HepG2 (cell line): ENCODE measurements at regions not wholly inside any gene's neighbourhood (a gene's known extent, or its start where the extent isn't known, plus 50 kb on each side); places are given as distances from the start of the nearest gene placed in this dataset.

Experiments used
- ATAC-seq: fragments of 200-7000 bp; cut with Tn5 transposase; 3 replicates; pipeline ENCODE4 v1.9.1; 2020; ENCODE audit warnings: mild to moderate bottlenecking, moderate library complexity
- BruUV-seq: library from RNA; stranded (reverse); fragments of 400-500 nt; replicated peaks from 2 replicates; lab custom pipeline; 2021; lab: Mats Ljungman, UMichigan
- CTCF ChIA-PET: fragments of 300-600 bp; formaldehyde crosslinking; extraction: SDS; loops from one replicate; lab custom pipeline; 2021; ENCODE audit warnings: low total read pairs, inconsistent platforms, low intra/inter-chr PET ratio; lab: Yijun Ruan, JAX
- POLR2A ChIA-PET: fragments of 350-600 bp; sonication (Branson Sonifier 250); formaldehyde crosslinking; loops from one replicate; lab custom pipeline; 2020; ENCODE audit warnings: antibody characterized with exemption, inconsistent platforms; lab: Yijun Ruan, JAX
- DNase-seq: peaks from one replicate; pipeline ENCODE4 v3.0.0-alpha.2; 2015; ENCODE audit warnings: low spot score
- FAIRE-seq: peaks from 3 replicates; lab custom pipeline; 2011; peaks lifted over from hg19 to GRCh38; lab: Jason Lieb, UNC
- H2AFZ ChIP-seq: one replicate; pipeline ENCODE4 v1.6.1; 2011; ENCODE audit warnings: low read length, inconsistent platforms
- H3K27ac ChIP-seq: fragments of 300-600 bp; 3 replicates; pipeline ENCODE4 v1.8.0; 2011; ENCODE audit warnings: mixed run types, mild to moderate bottlenecking, mixed read lengths, low read length, inconsistent platforms; ENCODE audit not compliant: insufficient read depth; ENCODE audit errors: extremely low read length
- H3K27me3 ChIP-seq, 2 experiments: fragments of 200-600 bp in 1 of 2; 2 replicates in 1 of 2; 3 replicates in 1 of 2; pipeline versions ENCODE4 v1.6.0 to v1.8.0; 2011; ENCODE audit warnings: low read length in 2 of 2, mild to moderate bottlenecking in 2 of 2, moderate library complexity in 2 of 2, inconsistent platforms in 1 of 2; ENCODE audit not compliant: insufficient read depth in 2 of 2, control insufficient read depth in 1 of 2
- H3K36me3 ChIP-seq, 2 experiments: fragments of 200-600 bp in 1 of 2; replicated peaks in 1 of 2; 2 replicates in 1 of 2; 3 replicates in 1 of 2; pipeline versions ENCODE4 v1.5.1 to v1.8.0; 2011; ENCODE audit warnings: low read length in 2 of 2, inconsistent platforms in 1 of 2; ENCODE audit not compliant: insufficient read depth in 2 of 2, control insufficient read depth in 1 of 2
- H3K4me1 ChIP-seq: 2 replicates; pipeline ENCODE4 v1.5.1; 2012; ENCODE audit warnings: low read length, inconsistent platforms; ENCODE audit not compliant: insufficient read depth
- H3K4me2 ChIP-seq: 2 replicates; pipeline ENCODE4 v1.6.0; 2011; ENCODE audit warnings: low read depth, low read length, inconsistent platforms
- H3K4me3 ChIP-seq, 3 experiments: fragments of 200-600 bp in 1 of 3; sonication (generic), shearing (Covaris generic) in 1 of 3; replicated peaks in 1 of 3; 2 replicates each; pipeline ENCODE4 v1.5.1; 2011 to 2016; ENCODE audit warnings: low read length in 3 of 3, inconsistent platforms in 2 of 3, low read depth in 2 of 3, mild to moderate bottlenecking in 2 of 3, control low read depth in 1 of 3, mixed read lengths in 1 of 3; ENCODE audit not compliant: insufficient read depth in 1 of 3
- H3K79me2 ChIP-seq: one replicate; pipeline ENCODE4 v1.6.1; 2011; ENCODE audit warnings: low read length, inconsistent platforms; ENCODE audit not compliant: insufficient read depth
- H3K9ac ChIP-seq: 2 replicates; pipeline ENCODE4 v1.6.0; 2011; ENCODE audit warnings: mild to moderate bottlenecking, low read depth, low read length, inconsistent platforms; ENCODE audit not compliant: insufficient read depth
- H3K9me3 ChIP-seq: 2 replicates; pipeline ENCODE4 v1.5.1; 2012; ENCODE audit warnings: mild to moderate bottlenecking, low read length
- H4K20me1 ChIP-seq: 2 replicates; pipeline ENCODE4 v1.6.0; 2011; ENCODE audit warnings: inconsistent platforms, mild to moderate bottlenecking, low read length, moderate library complexity; ENCODE audit not compliant: insufficient read depth
- ARNT ChIP-seq: fragments of 450-650 bp; IDR thresholded peaks from 2 replicates; pipeline ENCODE4 v1.6.1; 2017
- ESRRA ChIP-seq: sonication (generic); formaldehyde crosslinking; IDR thresholded peaks from 2 replicates; pipeline ENCODE4 v1.5.1; 2020; ENCODE audit warnings: mild to moderate bottlenecking, low read depth, missing genetic modification reagents
- HOXA9 ChIP-seq: sonication (generic); formaldehyde crosslinking; IDR thresholded peaks from 2 replicates; pipeline ENCODE4 v1.8.1; 2022; ENCODE audit warnings: missing genetic modification reagents, mild to moderate bottlenecking, moderate library complexity, borderline replicate concordance
- KMT2B ChIP-seq: IDR thresholded peaks from 2 replicates; pipeline ENCODE4 v1.6.1; 2016; ENCODE audit warnings: missing genetic modification reagents, missing compliant biosample characterization
- NR2F6 ChIP-seq, 2 experiments: IDR thresholded peaks; 2 replicates each; pipeline ENCODE4 v1.6.1; 2016; ENCODE audit warnings: antibody characterized with exemption in 1 of 2, mild to moderate bottlenecking in 1 of 2
- SOX13 ChIP-seq, 3 experiments: fragments of 450-650 bp in 1 of 3; sonication (generic) in 1 of 3; formaldehyde crosslinking in 1 of 3; IDR thresholded peaks in 2 of 3; conservative IDR thresholded peaks in 1 of 3; 2 replicates each; pipeline versions ENCODE4 v1.5.0 to v1.6.1; 2016 to 2020; ENCODE audit warnings: antibody characterized with exemption in 1 of 3, mild to moderate bottlenecking in 1 of 3, missing compliant biosample characterization in 1 of 3, missing genetic modification reagents in 1 of 3, moderate library complexity in 1 of 3
- ZNF10 ChIP-seq: sonication (generic); formaldehyde crosslinking; IDR thresholded peaks from 2 replicates; pipeline ENCODE4 v1.4.0; 2020; ENCODE audit warnings: mild to moderate bottlenecking, low read depth, missing genetic modification reagents, borderline replicate concordance
- ZNF331 ChIP-seq: sonication (generic); formaldehyde crosslinking; IDR thresholded peaks from 2 replicates; pipeline ENCODE4 v1.4.0; 2020; ENCODE audit warnings: missing genetic modification reagents
- ZNF577 ChIP-seq: sonication (generic); formaldehyde crosslinking; IDR thresholded peaks from 2 replicates; pipeline ENCODE4 v1.4.0; 2020; ENCODE audit warnings: mild to moderate bottlenecking, low read depth, missing genetic modification reagents, borderline replicate concordance
- ZNF619 ChIP-seq: sonication (generic); formaldehyde crosslinking; IDR thresholded peaks from 2 replicates; pipeline ENCODE4 v1.4.0; 2020; ENCODE audit warnings: mild to moderate bottlenecking, missing genetic modification reagents
- ZNF7 ChIP-seq: IDR thresholded peaks from 2 replicates; pipeline ENCODE4 v1.6.1; 2016; ENCODE audit warnings: missing biosample characterization, missing genetic modification reagents
- WGBS: methylation state at CpG from one replicate; pipeline ENCODE4 v1.1.6; 2017; ENCODE audit warnings: low lambda C conversion rate; 5-methylcytosine and 5-hydroxymethylcytosine counted together
- in situ Hi-C: cut with HindIII; loops from 2 replicates; pipeline ENCODE4 v1.10.0; 2017; ENCODE audit warnings: low pct_unique_long_range_greater_than_20kb; ENCODE audit not compliant: extremely low pct_ligation_motif_present
- intact Hi-C: fragments of 100-400 bp; cut with micrococcal nuclease; formaldehyde crosslinking; loops from one replicate; pipeline ENCODE4 v1.10.0; 2022; ENCODE audit not compliant: unreplicated experiment
- TF ChIP-seq, protein P1 (sequence below): IDR thresholded peaks from 2 replicates; pipeline ENCODE4 v1.6.1; 2016; ENCODE audit warnings: mild to moderate bottlenecking
- TF ChIP-seq, protein P2 (sequence below): conservative IDR thresholded peaks from 2 replicates; pipeline ENCODE4 v1.6.1; 2018; ENCODE audit warnings: missing genetic modification reagents
- TF ChIP-seq, protein P3 (sequence below): sonication (generic); formaldehyde crosslinking; IDR thresholded peaks from 2 replicates; pipeline ENCODE4 v1.4.0; 2020; ENCODE audit warnings: low read depth, missing genetic modification reagents
- TF ChIP-seq, protein P4 (sequence below), 2 experiments: sonication (generic) in 1 of 2; formaldehyde crosslinking in 1 of 2; IDR thresholded peaks; 2 replicates each; pipeline versions ENCODE4 v1.4.0 to v1.6.1; 2018 to 2020; ENCODE audit warnings: missing genetic modification reagents in 2 of 2, borderline replicate concordance in 1 of 2, low read depth in 1 of 2, mild to moderate bottlenecking in 1 of 2, missing biosample characterization in 1 of 2

- no peaks in the 10 kb centered on the region for H4K20me1 ChIP-seq
- no peak overlapping the region for H3K4me3 ChIP-seq
- FAIRE-seq (no peak), DNase-seq (no peak), ATAC-seq (no peak)
- H3K4me1 ChIP-seq = no peaks in the 10 kb centered on the region
- 13% methylated on average over 2 of the region's 2 CpGs for WGBS
- no peak overlapping the region for H3K9ac ChIP-seq
- CTCF ChIA-PET = no interaction called here
- H3K36me3 ChIP-seq = no peaks in the 10 kb centered on the region
- intact Hi-C loops = no loop called here
- H3K27me3 ChIP-seq = no peaks in the 10 kb centered on the region
- in situ Hi-C loops = no loop called here
- no peak overlapping the region for H2AFZ ChIP-seq
- H3K4me2 ChIP-seq = no peak overlapping the region
- H3K79me2 ChIP-seq = no peaks in the 10 kb centered on the region
- TF ChIP-seq ESRRA (CRISPR knock-in tag) (no peak), KMT2B (no peak), ZNF7 (CRISPR knock-in tag) (no peak), NR2F6 (IDR thresholded peaks at IDR 0.05) (no peak), NR2F6 (CRISPR knock-in tag; IDR thresholded peaks at IDR 0.05) (no peak), ARNT (no peak), ZNF619 (CRISPR knock-in tag) (no peak), SOX13 (IDR thresholded peaks at IDR 0.05) (no peak), SOX13 (CRISPR knock-in tag; conservative IDR thresholded peaks at IDR 0.05 in 1 of 2, IDR thresholded peaks at IDR 0.05 in 1 of 2) (no peak), HOXA9 (CRISPR knock-in tag) (no peak), ZNF577 (CRISPR knock-in tag) (no peak), ZNF331 (CRISPR knock-in tag) (no peak), ZNF10 (CRISPR knock-in tag) (no peak)
- TF ChIP-seq, protein P1, sequence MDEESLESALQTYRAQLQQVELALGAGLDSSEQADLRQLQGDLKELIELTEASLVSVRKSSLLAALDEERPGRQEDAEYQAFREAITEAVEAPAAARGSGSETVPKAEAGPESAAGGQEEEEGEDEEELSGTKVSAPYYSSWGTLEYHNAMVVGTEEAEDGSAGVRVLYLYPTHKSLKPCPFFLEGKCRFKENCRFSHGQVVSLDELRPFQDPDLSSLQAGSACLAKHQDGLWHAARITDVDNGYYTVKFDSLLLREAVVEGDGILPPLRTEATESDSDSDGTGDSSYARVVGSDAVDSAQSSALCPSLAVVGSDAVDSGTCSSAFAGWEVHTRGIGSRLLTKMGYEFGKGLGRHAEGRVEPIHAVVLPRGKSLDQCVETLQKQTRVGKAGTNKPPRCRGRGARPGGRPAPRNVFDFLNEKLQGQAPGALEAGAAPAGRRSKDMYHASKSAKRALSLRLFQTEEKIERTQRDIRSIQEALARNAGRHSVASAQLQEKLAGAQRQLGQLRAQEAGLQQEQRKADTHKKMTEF = no peak
- TF ChIP-seq, protein P2, sequence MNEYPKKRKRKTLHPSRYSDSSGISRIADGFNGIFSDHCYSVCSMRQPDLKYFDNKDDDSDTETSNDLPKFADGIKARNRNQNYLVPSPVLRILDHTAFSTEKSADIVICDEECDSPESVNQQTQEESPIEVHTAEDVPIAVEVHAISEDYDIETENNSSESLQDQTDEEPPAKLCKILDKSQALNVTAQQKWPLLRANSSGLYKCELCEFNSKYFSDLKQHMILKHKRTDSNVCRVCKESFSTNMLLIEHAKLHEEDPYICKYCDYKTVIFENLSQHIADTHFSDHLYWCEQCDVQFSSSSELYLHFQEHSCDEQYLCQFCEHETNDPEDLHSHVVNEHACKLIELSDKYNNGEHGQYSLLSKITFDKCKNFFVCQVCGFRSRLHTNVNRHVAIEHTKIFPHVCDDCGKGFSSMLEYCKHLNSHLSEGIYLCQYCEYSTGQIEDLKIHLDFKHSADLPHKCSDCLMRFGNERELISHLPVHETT (CRISPR knock-in tag) = no peak
- TF ChIP-seq, protein P3, sequence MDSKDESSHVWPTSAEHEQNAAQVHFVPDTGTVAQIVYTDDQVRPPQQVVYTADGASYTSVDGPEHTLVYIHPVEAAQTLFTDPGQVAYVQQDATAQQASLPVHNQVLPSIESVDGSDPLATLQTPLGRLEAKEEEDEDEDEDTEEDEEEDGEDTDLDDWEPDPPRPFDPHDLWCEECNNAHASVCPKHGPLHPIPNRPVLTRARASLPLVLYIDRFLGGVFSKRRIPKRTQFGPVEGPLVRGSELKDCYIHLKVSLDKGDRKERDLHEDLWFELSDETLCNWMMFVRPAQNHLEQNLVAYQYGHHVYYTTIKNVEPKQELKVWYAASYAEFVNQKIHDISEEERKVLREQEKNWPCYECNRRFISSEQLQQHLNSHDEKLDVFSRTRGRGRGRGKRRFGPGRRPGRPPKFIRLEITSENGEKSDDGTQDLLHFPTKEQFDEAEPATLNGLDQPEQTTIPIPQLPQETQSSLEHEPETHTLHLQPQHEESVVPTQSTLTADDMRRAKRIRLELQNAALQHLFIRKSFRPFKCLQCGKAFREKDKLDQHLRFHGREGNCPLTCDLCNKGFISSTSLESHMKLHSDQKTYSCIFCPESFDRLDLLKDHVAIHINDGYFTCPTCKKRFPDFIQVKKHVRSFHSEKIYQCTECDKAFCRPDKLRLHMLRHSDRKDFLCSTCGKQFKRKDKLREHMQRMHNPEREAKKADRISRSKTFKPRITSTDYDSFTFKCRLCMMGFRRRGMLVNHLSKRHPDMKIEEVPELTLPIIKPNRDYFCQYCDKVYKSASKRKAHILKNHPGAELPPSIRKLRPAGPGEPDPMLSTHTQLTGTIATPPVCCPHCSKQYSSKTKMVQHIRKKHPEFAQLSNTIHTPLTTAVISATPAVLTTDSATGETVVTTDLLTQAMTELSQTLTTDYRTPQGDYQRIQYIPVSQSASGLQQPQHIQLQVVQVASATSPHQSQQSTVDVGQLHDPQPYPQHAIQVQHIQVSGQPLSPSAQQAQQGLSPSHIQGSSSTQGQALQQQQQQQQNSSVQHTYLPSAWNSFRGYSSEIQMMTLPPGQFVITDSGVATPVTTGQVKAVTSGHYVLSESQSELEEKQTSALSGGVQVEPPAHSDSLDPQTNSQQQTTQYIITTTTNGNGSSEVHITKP (CRISPR knock-in tag) = no peak
- TF ChIP-seq, protein P4, sequence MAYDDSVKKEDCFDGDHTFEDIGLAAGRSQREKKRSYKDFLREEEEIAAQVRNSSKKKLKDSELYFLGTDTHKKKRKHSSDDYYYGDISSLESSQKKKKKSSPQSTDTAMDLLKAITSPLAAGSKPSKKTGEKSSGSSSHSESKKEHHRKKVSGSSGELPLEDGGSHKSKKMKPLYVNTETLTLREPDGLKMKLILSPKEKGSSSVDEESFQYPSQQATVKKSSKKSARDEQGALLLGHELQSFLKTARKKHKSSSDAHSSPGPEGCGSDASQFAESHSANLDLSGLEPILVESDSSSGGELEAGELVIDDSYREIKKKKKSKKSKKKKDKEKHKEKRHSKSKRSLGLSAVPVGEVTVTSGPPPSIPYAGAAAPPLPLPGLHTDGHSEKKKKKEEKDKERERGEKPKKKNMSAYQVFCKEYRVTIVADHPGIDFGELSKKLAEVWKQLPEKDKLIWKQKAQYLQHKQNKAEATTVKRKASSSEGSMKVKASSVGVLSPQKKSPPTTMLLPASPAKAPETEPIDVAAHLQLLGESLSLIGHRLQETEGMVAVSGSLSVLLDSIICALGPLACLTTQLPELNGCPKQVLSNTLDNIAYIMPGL (CRISPR knock-in tag; IDR thresholded peaks at IDR 0.05; ENCODE audit: borderline replicate concordance in 1 of 2, low read depth in 1 of 2) = no peak
- no peak overlapping the region for H3K27ac ChIP-seq
- no TSS peak for BruUV-seq
- POLR2A ChIA-PET = no interaction called here
- no peaks in the 10 kb centered on the region for H3K9me3 ChIP-seq
These were observed 597.1 kb upstream of the CHAC2 start for GRCh38 chr2:53170466-53170865.
